SK-N-MC (cell line): ENCODE measurements at regions not wholly inside any gene's neighbourhood (a gene's known extent, or its start where the extent isn't known, plus 50 kb on each side); places are given as distances from the start of the nearest gene placed in this dataset.
"Not testable (repeated sequence)": the region's sequence is repeated elsewhere in the genome, so short reads cannot be mapped to it uniquely, and the experiment has no call there.

Source experiments
- EZH2 ChIP-seq: fragments of 200-600 bp; sonication (generic); IDR thresholded peaks from one replicate; pipeline ENCODE4 v1.6.1; 2017; ENCODE audit warnings: antibody characterized with exemption
- FOXP2 ChIP-seq: optimal IDR thresholded peaks from 2 replicates; pipeline ENCODE3; 2011; ENCODE audit warnings: mild to moderate bottlenecking, moderate library complexity; ENCODE audit not compliant: insufficient read depth; ENCODE audit errors: extremely low read length, control extremely low read depth
- POLR2AphosphoS5 ChIP-seq: IDR thresholded peaks from 2 replicates; pipeline ENCODE4 v1.6.1; 2012; ENCODE audit warnings: mild to moderate bottlenecking, low read depth, low read length, borderline replicate concordance

GRCh38 chr6:67920040-67920439 lies 715.0 kb upstream of the ADGRB3 start:
- not testable (repeated sequence) for TF ChIP-seq POLR2AphosphoS5, EZH2, FOXP2
